Stimulated activated CD4-positive, alpha-beta T cell treated with anti-CD3 and anti-CD28 coated beads, TNF-alpha, amount 100 ng/mL, for 48 hours (primary cell): ENCODE measurements at regions not wholly inside any gene's neighbourhood (a gene's known extent, or its start where the extent isn't known, plus 50 kb on each side); places are given as distances from the start of the nearest gene placed in this dataset.

Experiments used
- DNase-seq, 3 donors: peaks; one replicate each; pipeline ENCODE4 v3.0.0-alpha.2; 2020; ENCODE audit warnings: low read depth in 3 of 3

DNA sequence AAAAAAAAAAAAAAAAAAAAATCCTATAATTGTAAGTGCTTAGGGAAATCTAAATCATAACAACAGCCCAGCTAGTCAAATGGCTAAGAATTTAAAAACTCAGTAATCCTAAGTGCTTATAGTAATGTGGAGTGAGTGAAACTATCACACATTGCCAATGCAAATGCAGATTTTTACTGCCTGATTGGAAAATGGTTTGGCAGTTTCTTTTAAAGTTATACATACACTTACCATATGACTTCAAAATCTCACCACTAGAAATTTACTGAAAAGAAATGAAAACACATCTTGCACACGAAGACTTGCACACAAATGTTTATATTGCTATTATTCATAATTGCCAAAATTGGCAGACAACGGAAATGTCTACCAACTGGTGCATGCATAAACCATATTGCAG, 51.3 kb upstream of the STXBP6 start:
- DNase-seq, result no peak
